ENCODE measurements at regions not wholly inside any gene's neighbourhood (a gene's known extent, or its start where the extent isn't known, plus 50 kb on each side); places are given as distances from the start of the nearest gene placed in this dataset.

DNA sequence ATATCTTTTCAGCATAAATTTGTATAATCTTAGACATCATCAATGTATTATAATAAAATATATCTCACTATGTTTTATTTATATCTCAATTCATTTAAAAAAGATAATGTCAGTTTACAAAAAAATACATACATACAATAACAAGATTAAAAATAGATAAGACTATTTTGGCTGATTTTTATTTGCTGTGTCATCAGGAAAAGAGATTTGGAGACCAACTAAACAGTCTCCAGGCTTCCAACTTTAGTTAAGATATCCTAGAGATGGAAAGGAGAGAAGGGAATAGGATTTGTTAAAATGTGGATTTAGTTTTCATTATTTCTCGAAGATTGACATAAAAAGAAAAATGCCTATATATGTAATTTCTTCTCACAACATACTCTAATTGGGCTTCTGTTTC is 433.8 kb upstream of the TOM1L1 start:
- no peaks in the 10 kb centered on the region for H3K9me3 ChIP-seq (ENCODE audit: control insufficient read depth, low read length)
- H2AFZ ChIP-seq, result no peak overlapping the region
- H3K4me2 ChIP-seq (ENCODE audit: low read length), result no peak overlapping the region
- no peak overlapping the region for H3K9ac ChIP-seq
- no peak overlapping the region for H3K27ac ChIP-seq
- H3K4me3 ChIP-seq (ENCODE audit: low read depth, low read length), result no peak overlapping the region
- no peaks in the 10 kb centered on the region for H3K79me2 ChIP-seq
- TF ChIP-seq, protein P1, sequence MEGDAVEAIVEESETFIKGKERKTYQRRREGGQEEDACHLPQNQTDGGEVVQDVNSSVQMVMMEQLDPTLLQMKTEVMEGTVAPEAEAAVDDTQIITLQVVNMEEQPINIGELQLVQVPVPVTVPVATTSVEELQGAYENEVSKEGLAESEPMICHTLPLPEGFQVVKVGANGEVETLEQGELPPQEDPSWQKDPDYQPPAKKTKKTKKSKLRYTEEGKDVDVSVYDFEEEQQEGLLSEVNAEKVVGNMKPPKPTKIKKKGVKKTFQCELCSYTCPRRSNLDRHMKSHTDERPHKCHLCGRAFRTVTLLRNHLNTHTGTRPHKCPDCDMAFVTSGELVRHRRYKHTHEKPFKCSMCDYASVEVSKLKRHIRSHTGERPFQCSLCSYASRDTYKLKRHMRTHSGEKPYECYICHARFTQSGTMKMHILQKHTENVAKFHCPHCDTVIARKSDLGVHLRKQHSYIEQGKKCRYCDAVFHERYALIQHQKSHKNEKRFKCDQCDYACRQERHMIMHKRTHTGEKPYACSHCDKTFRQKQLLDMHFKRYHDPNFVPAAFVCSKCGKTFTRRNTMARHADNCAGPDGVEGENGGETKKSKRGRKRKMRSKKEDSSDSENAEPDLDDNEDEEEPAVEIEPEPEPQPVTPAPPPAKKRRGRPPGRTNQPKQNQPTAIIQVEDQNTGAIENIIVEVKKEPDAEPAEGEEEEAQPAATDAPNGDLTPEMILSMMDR (IDR thresholded peaks at IDR 0.05), result no peak
- no peaks in the 10 kb centered on the region for H3K36me3 ChIP-seq (ENCODE audit: control insufficient read depth, insufficient read depth, low read length)
- H3K4me1 ChIP-seq, result no peaks in the 10 kb centered on the region
- H3K27me3 ChIP-seq (ENCODE audit: control insufficient read depth, insufficient read depth, low read length), result no peaks in the 10 kb centered on the region

DNA sequence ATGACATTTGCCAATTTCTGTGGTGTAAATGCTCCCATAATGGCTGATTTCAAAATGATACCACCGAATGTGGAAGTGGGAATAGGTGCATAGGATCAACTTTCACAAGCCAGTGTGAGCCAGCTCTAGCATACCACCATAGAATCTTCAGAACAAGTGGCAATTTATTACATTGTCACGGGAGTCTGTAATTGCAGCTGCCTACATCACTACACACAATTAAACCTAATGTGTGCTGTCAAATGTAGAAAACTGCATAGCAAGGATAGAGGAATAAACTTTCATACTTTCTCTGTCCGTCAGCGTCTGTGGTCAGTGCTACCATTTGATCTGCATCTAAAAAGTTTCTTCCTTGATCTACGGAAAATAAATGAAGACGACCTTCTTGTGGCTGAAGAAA is 417.8 kb upstream of the TOM1L1 start:
- Histone ChIP-seq H3K27me3 (ENCODE audit: control insufficient read depth, insufficient read depth, low read length) (no peaks in the 10 kb centered on the region), H2AFZ (no peak overlapping the region), H3K79me2 (no peaks in the 10 kb centered on the region), H3K4me2 (ENCODE audit: low read length) (no peak overlapping the region), H3K27ac (no peak overlapping the region), H3K9me3 (ENCODE audit: control insufficient read depth, low read length) (no peaks in the 10 kb centered on the region), H3K36me3 (ENCODE audit: control insufficient read depth, insufficient read depth, low read length) (no peaks in the 10 kb centered on the region), H3K4me1 (no peaks in the 10 kb centered on the region), H3K4me3 (ENCODE audit: low read depth, low read length) (no peak overlapping the region), H3K9ac (no peak overlapping the region)
- TF ChIP-seq, protein P1 (IDR thresholded peaks at IDR 0.05), result no peak

DNA sequence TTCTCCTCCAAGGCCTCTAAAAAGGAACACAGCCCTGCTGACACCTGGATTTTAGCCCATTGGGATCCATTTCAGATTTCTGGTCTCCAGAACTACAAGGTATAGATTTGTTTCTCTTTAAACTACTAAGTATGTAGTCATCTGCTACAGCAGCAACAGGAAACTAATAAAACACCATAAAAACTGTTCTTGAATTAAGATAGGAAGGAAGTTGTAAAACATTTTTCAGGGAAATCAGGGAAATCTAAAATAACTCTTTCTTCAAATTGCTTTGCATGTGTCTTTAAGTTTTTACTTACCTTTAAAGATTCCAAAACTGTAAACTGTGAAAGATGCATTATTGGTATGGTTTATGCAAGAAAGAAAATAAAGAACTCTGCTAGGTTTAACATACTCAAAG is 407.0 kb upstream of the TOM1L1 start:
- H3K4me1 ChIP-seq, result no peaks in the 10 kb centered on the region
- H3K9me3 ChIP-seq (ENCODE audit: control insufficient read depth, low read length), result no peaks in the 10 kb centered on the region
- no peaks in the 10 kb centered on the region for H3K36me3 ChIP-seq (ENCODE audit: control insufficient read depth, insufficient read depth, low read length)
- H3K27me3 ChIP-seq (ENCODE audit: control insufficient read depth, insufficient read depth, low read length), result no peaks in the 10 kb centered on the region
- no peak overlapping the region for H3K4me2 ChIP-seq (ENCODE audit: low read length)
- no peak overlapping the region for H3K27ac ChIP-seq
- H3K9ac ChIP-seq, result no peak overlapping the region
- H2AFZ ChIP-seq, result no peak overlapping the region
- TF ChIP-seq, protein P1 (IDR thresholded peaks at IDR 0.05), result no peak
- no peaks in the 10 kb centered on the region for H3K79me2 ChIP-seq
- no peak overlapping the region for H3K4me3 ChIP-seq (ENCODE audit: low read depth, low read length)

DNA sequence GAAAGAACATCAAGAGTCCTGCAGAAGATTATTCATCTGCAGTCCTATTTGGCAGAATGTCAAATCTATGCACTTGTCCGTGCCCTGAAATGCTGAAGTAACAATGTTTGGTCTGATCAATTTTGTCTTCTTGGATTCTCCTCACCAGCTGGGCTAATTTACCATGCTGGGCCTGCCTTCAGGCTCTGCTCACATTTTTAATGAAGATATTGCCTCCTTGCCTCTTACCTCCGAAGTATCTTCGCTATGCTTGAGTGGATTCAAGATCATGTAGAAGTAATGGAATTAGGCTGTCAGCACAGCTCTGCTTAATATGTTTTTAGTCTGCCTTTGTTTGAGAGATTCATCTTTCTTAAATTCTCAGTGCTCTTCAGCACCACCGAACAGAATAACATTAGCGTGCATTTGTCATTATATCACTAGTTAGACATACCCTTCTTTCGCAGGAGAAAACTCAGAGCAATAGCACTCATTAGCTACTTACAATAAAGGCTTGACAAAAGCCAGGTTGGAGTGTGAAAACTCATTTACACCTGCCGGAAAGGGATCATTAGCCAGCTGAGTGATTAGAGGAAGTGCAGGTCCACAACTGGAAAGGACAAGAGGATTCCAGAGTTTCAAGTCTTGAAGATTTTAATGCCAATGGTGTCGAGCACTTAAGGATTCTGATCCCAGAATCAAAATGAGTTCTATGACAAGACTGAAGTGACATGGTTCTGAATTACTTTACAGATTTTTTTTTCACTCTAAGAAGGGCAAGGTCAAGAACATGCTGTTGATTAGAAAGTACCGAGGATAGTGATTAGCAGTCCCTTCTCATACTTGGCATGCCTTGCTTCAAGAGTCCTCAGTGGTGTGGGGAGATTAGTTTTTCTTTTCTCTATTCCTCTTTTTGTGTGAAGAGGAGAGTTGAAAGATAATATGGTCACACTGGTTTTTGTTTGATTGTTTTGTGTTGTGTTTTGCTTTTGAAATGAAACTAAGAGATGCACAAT is 405.6 kb upstream of the TOM1L1 start:
- Histone ChIP-seq H3K4me3 (ENCODE audit: low read depth, low read length) (no peak overlapping the region), H2AFZ (no peak overlapping the region), H3K9me3 (ENCODE audit: control insufficient read depth, low read length) (no peaks in the 10 kb centered on the region), H3K9ac (no peak overlapping the region), H3K4me2 (ENCODE audit: low read length) (no peak overlapping the region), H3K4me1 (no peaks in the 10 kb centered on the region), H3K79me2 (no peaks in the 10 kb centered on the region), H3K36me3 (ENCODE audit: control insufficient read depth, insufficient read depth, low read length) (no peaks in the 10 kb centered on the region), H3K27me3 (ENCODE audit: control insufficient read depth, insufficient read depth, low read length) (no peaks in the 10 kb centered on the region), H3K27ac (no peak overlapping the region)
- TF ChIP-seq, protein P1 (IDR thresholded peaks at IDR 0.05), result no peak

All from parathyroid adenoma (tissue), 2 donors.